ENCODE measurements at regions not wholly inside any gene's neighbourhood (a gene's known extent, or its start where the extent isn't known, plus 50 kb on each side); places are given as distances from the start of the nearest gene placed in this dataset.

GRCh38 chr7:47188653-47189315, 393.1 kb downstream of the TNS3 start:
- ATAC-seq (ENCODE audit: low read depth) (no peak), DNase-seq (ENCODE audit: low spot score) (no peak)
- Histone ChIP-seq H3K9me3 (ENCODE audit: severe bottlenecking) (no peaks in the 10 kb centered on the region), H3K27me3 (ENCODE audit: insufficient read depth, poor library complexity, severe bottlenecking) (no peaks in the 10 kb centered on the region), H3K4me3 (ENCODE audit: severe bottlenecking) (no peak overlapping the region), H3K4me1 (ENCODE audit: insufficient read depth, poor library complexity, severe bottlenecking) (no peaks in the 10 kb centered on the region), H3K27ac (ENCODE audit: poor library complexity, severe bottlenecking) (no peak overlapping the region), H3K36me3 (ENCODE audit: low read depth) (no peaks in the 10 kb centered on the region)
- TF ChIP-seq CTCF (IDR thresholded peaks at IDR 0.05; ENCODE audit: poor library complexity, severe bottlenecking), result no peak

GRCh38 chr7:47188136-47188535, 393.8 kb downstream of the TNS3 start:
- H3K27ac ChIP-seq (ENCODE audit: poor library complexity, severe bottlenecking), result no peak overlapping the region
- no peak overlapping the region for H3K4me3 ChIP-seq (ENCODE audit: severe bottlenecking)
- ATAC-seq (ENCODE audit: low read depth), result no peak
- no peaks in the 10 kb centered on the region for H3K9me3 ChIP-seq (ENCODE audit: severe bottlenecking)
- DNase-seq (ENCODE audit: low spot score), result no peak
- H3K4me1 ChIP-seq (ENCODE audit: insufficient read depth, poor library complexity, severe bottlenecking), result no peaks in the 10 kb centered on the region
- TF ChIP-seq CTCF (IDR thresholded peaks at IDR 0.05; ENCODE audit: poor library complexity, severe bottlenecking), result no peak
- no peaks in the 10 kb centered on the region for H3K27me3 ChIP-seq (ENCODE audit: insufficient read depth, poor library complexity, severe bottlenecking)
- no peaks in the 10 kb centered on the region for H3K36me3 ChIP-seq (ENCODE audit: low read depth)

GRCh38 chr7:47186316-47186715, 395.6 kb downstream of the TNS3 start:
- ATAC-seq (ENCODE audit: low read depth), result no peak

GRCh38 chr7:47185839-47186238, 396.1 kb downstream of the TNS3 start:
- H3K4me1 ChIP-seq (ENCODE audit: insufficient read depth, poor library complexity, severe bottlenecking), result no peaks in the 10 kb centered on the region
- no peak for DNase-seq (ENCODE audit: low spot score)
- H3K27ac ChIP-seq (ENCODE audit: poor library complexity, severe bottlenecking), result no peak overlapping the region
- no peak for TF ChIP-seq CTCF (IDR thresholded peaks at IDR 0.05; ENCODE audit: poor library complexity, severe bottlenecking)
- ATAC-seq (ENCODE audit: low read depth), result no peak
- H3K36me3 ChIP-seq (ENCODE audit: low read depth), result no peaks in the 10 kb centered on the region
- no peaks in the 10 kb centered on the region for H3K27me3 ChIP-seq (ENCODE audit: insufficient read depth, poor library complexity, severe bottlenecking)
- H3K9me3 ChIP-seq (ENCODE audit: severe bottlenecking), result no peaks in the 10 kb centered on the region
- no peak overlapping the region for H3K4me3 ChIP-seq (ENCODE audit: severe bottlenecking)

More at GRCh38 chr7:47186316-47186715, 395.6 kb downstream of the TNS3 start:
- DNase-seq (ENCODE audit: low spot score), result no peak
- no peaks in the 10 kb centered on the region for H3K27me3 ChIP-seq (ENCODE audit: insufficient read depth, poor library complexity, severe bottlenecking)
- H3K4me3 ChIP-seq (ENCODE audit: severe bottlenecking), result no peak overlapping the region
- no peaks in the 10 kb centered on the region for H3K9me3 ChIP-seq (ENCODE audit: severe bottlenecking)
- no peak for TF ChIP-seq CTCF (IDR thresholded peaks at IDR 0.05; ENCODE audit: poor library complexity, severe bottlenecking)
- H3K36me3 ChIP-seq (ENCODE audit: low read depth), result no peaks in the 10 kb centered on the region
- no peaks in the 10 kb centered on the region for H3K4me1 ChIP-seq (ENCODE audit: insufficient read depth, poor library complexity, severe bottlenecking)
- H3K27ac ChIP-seq (ENCODE audit: poor library complexity, severe bottlenecking), result no peak overlapping the region

- Histone ChIP-seq H3K27ac (ENCODE audit: poor library complexity, severe bottlenecking) (no peak overlapping the region), H3K4me1 (ENCODE audit: insufficient read depth, poor library complexity, severe bottlenecking) (no peaks in the 10 kb centered on the region), H3K4me3 (ENCODE audit: severe bottlenecking) (no peak overlapping the region), H3K36me3 (ENCODE audit: low read depth) (no peaks in the 10 kb centered on the region), H3K27me3 (ENCODE audit: insufficient read depth, poor library complexity, severe bottlenecking) (no peaks in the 10 kb centered on the region), H3K9me3 (ENCODE audit: severe bottlenecking) (no peaks in the 10 kb centered on the region)
- no peak for TF ChIP-seq CTCF (IDR thresholded peaks at IDR 0.05; ENCODE audit: poor library complexity, severe bottlenecking)
- no peak for DNase-seq (ENCODE audit: low spot score)
- ATAC-seq (ENCODE audit: low read depth), result no peak
Measured at GRCh38 chr7:47185170-47185569, 396.7 kb downstream of the TNS3 start.
